ENCODE measurements at regions not wholly inside any gene's neighbourhood (a gene's known extent, or its start where the extent isn't known, plus 50 kb on each side); places are given as distances from the start of the nearest gene placed in this dataset.

GRCh38 chr1:181143102-181143859 is 54.8 kb downstream of the IER5 start:
- TF ChIP-seq, protein P1, sequence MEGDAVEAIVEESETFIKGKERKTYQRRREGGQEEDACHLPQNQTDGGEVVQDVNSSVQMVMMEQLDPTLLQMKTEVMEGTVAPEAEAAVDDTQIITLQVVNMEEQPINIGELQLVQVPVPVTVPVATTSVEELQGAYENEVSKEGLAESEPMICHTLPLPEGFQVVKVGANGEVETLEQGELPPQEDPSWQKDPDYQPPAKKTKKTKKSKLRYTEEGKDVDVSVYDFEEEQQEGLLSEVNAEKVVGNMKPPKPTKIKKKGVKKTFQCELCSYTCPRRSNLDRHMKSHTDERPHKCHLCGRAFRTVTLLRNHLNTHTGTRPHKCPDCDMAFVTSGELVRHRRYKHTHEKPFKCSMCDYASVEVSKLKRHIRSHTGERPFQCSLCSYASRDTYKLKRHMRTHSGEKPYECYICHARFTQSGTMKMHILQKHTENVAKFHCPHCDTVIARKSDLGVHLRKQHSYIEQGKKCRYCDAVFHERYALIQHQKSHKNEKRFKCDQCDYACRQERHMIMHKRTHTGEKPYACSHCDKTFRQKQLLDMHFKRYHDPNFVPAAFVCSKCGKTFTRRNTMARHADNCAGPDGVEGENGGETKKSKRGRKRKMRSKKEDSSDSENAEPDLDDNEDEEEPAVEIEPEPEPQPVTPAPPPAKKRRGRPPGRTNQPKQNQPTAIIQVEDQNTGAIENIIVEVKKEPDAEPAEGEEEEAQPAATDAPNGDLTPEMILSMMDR (CRISPR knock-in tag; IDR thresholded peaks at IDR 0.05) = no peak
- no peak for TF ChIP-seq NFIC (IDR thresholded peaks at IDR 0.05; ENCODE audit: low read length)
- TF ChIP-seq SMARCE1 (IDR thresholded peaks at IDR 0.05; ENCODE audit: borderline replicate concordance) = no peak
- no peak for TF ChIP-seq TAF1 (CRISPR knock-in tag; IDR thresholded peaks at IDR 0.05)
- TF ChIP-seq GZF1 (CRISPR knock-in tag; IDR thresholded peaks at IDR 0.05) = no peak
- no peak for TF ChIP-seq SIN3A (IDR thresholded peaks at IDR 0.05; ENCODE audit: borderline replicate concordance, low read depth, low read length)
- TF ChIP-seq ATF3 (CRISPR knock-in tag; IDR thresholded peaks at IDR 0.05) = no peak
- no peak for TF ChIP-seq MEIS1 (CRISPR knock-in tag; IDR thresholded peaks at IDR 0.05; ENCODE audit: borderline replicate concordance)
